Omental fat pad (tissue), 3 donors: ENCODE measurements at regions not wholly inside any gene's neighbourhood (a gene's known extent, or its start where the extent isn't known, plus 50 kb on each side); places are given as distances from the start of the nearest gene placed in this dataset.

Source experiments
- ATAC-seq: fragments of 150-250 bp; one replicate; pipeline ENCODE4 v1.9.1; 2016; ENCODE audit warnings: mild to moderate bottlenecking, moderate library complexity; ENCODE audit not compliant: low FRiP score
- DNase-seq: peaks from one replicate; pipeline ENCODE4 v3.0.0-alpha.2; 2019; ENCODE audit warnings: low spot score
- CTCF ChIP-seq, 3 donors: fragments of 450-650 bp; IDR thresholded peaks; one replicate each; pipeline ENCODE4 v1.5.1; 2016 to 2017; ENCODE audit warnings: antibody characterized with exemption in 3 of 3, mild to moderate bottlenecking in 3 of 3, moderate library complexity in 2 of 3

DNA sequence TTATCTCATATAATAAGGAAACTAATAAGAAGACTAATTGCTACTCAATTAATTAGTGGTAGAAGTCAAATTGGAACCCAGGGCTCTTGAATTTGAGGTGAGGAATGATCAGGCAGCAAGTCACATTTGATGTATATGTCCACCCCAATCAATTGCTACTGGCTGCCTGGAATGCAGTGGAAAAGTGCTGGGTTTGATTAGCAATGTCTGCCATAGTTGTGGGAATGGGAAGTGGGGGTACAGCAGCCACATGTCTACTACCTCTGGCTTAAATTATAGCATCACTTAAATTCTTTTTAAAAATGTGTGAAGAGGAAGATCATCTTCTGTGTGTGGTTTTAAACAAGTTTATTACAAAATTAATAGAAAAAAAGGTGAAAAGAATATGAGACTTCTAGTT, 50.8 kb upstream of the NAV2 start:
- no peak for DNase-seq
- ATAC-seq = no peak
- TF ChIP-seq CTCF (IDR thresholded peaks at IDR 0.05) = no peak

DNA sequence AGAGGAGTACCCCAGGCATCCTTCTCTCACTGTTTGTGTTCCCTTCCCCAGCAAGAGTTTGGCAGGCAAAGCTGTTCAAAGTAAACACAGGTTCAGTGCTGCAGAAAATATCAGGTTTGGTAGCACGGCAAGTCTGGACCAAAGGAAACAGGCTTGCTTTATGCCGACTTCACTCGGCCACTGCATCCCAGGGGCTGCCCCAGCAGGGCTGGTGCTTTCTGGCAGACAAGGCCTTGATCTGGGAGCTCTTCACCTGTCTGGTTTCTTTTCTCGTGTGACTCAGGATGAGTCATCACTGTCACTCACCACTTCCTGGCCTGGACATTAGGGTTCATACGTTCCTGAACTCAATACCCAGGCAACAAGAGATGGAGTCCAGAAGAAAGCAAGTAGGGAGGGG, 52.6 kb upstream of the NAV2 start:
- no peak for DNase-seq
- ATAC-seq = no peak
- TF ChIP-seq CTCF (IDR thresholded peaks at IDR 0.05) = no peak

DNA sequence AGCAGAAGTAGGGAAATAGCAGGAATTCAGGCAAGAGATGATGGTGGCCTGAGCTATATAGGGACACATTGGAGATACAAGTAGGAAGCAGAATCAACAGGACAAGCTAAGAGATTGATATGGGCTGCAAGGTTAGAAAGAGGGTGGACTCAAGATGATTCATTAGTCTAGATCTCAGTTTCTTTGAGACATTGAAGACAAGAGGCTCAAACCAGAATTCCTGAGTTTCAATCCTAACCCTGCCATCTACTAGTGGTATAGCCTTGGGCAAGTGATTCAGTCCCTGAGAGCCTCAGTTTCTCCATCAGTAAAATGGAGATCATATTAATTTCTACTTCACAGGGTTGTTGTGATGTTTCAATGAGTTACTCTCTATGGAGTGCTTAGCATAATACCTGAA, 53.1 kb upstream of the NAV2 start:
- ATAC-seq = no peak
- no peak for TF ChIP-seq CTCF (IDR thresholded peaks at IDR 0.05)
- DNase-seq = no peak

DNA sequence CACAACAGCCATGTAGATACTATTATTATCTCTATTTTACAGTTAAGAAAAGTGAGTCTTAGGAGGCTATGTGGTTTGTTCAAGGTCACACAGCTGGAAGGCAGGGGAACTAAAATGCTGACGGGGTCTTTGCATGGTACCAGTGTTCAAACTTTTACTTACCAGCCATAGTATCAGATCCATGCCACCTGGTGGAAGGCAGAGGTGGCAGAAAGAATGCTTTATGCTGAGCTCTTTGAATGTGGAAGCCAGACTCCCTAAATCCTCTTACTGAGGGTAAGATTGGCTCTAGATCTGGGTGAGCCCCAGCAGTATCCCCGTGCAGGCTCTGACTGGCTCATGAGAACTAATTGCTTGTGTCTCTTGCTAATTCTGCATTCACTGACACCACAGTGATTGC, 54.3 kb upstream of the NAV2 start:
- no peak for ATAC-seq
- DNase-seq = no peak

DNA sequence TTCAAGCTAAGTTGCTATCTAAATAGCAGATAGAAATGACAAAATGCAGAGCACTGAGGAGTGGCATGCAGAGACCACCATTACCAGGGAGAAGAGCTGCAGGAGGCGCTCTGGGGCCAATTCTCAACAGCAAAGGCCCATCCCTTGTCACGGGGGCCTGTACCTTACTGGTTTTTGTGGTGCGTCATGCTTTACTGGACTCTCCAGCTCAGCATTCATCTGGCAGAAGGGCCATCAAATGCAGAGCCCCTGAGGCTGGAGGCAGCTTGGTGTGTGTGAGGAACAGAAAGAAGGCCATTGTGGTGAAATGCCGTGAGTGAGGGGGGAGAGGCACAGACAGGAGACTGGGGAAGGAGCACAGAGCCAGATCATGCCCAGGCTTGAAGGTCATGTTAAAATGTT, 56.5 kb upstream of the NAV2 start:
- ATAC-seq = no peak
- DNase-seq = no peak
- no peak for TF ChIP-seq CTCF (IDR thresholded peaks at IDR 0.05)

More for the DNA sequence above, 54.3 kb upstream of the NAV2 start:
- TF ChIP-seq CTCF (IDR thresholded peaks at IDR 0.05) = no peak

- no peak for ATAC-seq
- no peak for TF ChIP-seq CTCF (IDR thresholded peaks at IDR 0.05)
These were observed 59.8 kb upstream of the NAV2 start for GRCh38 chr11:19652623-19653375.

GRCh38 chr11:19651653-19652052, 61.0 kb upstream of the NAV2 start:
- DNase-seq = no peak
- no peak for TF ChIP-seq CTCF (IDR thresholded peaks at IDR 0.05)
- ATAC-seq = no peak

More at GRCh38 chr11:19652623-19653375, 59.8 kb upstream of the NAV2 start:
- no peak for DNase-seq
